ENCODE measurements at regions not wholly inside any gene's neighbourhood (a gene's known extent, or its start where the extent isn't known, plus 50 kb on each side); places are given as distances from the start of the nearest gene placed in this dataset.

DNA sequence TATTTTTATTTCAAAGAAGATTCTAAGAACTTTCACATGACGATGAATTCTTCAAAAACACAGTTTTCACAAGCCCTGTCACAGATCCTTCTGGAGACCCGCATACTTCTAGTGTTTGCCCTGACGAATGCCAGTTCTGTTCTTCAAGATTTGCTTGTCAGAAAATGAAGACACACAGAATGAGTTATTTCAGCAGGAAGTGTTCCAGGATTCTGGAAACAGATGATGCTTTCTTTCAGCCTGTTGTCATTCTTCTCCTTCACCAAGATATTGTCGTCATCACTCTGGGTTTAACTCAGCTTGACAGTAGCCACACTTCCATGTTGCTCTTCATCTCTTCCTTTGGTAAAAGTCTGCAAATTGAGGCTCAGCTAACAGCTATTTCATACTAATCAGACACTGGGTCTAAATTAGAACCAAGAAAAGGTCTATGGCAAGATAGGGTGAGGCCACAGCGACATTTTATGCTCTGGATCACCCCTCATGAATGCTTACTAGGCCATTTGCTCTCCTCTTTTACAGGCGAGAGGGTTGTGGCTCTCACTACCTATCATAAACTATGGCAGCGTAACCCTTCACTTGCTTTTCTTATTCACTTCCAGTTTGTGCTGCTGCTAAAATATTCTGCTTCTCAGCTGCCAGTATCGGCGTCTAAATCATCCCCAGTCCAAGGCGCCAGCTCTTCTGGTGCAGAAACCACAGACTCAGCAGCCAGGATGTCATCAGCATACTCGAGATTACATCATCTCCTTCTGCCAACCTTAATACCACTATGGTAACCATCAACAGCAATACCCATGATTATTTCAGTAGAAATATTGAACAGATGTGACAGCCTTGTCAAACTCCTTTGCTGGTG lies 159.6 kb upstream of the TBCA start:
- TF ChIP-seq CTCF (IDR thresholded peaks at IDR 0.05) (no peak), POLR2A (IDR thresholded peaks at IDR 0.05) (no peak)

All from testis (tissue), 2 donors.